ENCODE measurements at regions not wholly inside any gene's neighbourhood (a gene's known extent, or its start where the extent isn't known, plus 50 kb on each side); places are given as distances from the start of the nearest gene placed in this dataset.

- H3K4me1 ChIP-seq: no peaks in the 10 kb centered on the region
- intact Hi-C loops (cut with DNase I): no loop called here
- H3K36me3 ChIP-seq: no peaks in the 10 kb centered on the region
- WGBS, 2 donors: 84 to 91% methylated on average over 4 of the region's 4 CpGs
- no peaks in the 10 kb centered on the region for H3K27me3 ChIP-seq
- H3K4me3 ChIP-seq: no peak overlapping the region
- ATAC-seq (no peak), FAIRE-seq (no peak), DNase-seq (no peak)
- no peak for TF ChIP-seq CTCF (IDR thresholded peaks at IDR 0.05)
- no peaks in the 10 kb centered on the region for H3K9me3 ChIP-seq
- no peak overlapping the region for H3K27ac ChIP-seq
Measured at GRCh38 chr7:25675789-25676474, 447.6 kb upstream of the NPVF start.

- no peak for FAIRE-seq
Measured at GRCh38 chr7:25677595-25677994, 449.3 kb upstream of the NPVF start.

GRCh38 chr7:25678215-25678614, 449.9 kb upstream of the NPVF start:
- DNase-seq: no peak
- no peak overlapping the region for H3K27ac ChIP-seq
- no peaks in the 10 kb centered on the region for H3K9me3 ChIP-seq
- no peaks in the 10 kb centered on the region for H3K27me3 ChIP-seq
- no peak for TF ChIP-seq CTCF (IDR thresholded peaks at IDR 0.05)
- ATAC-seq: no peak
- no peak overlapping the region for H3K4me3 ChIP-seq
- WGBS, 2 donors: 93 to 94% methylated on average over 1 of the region's 1 CpG
- intact Hi-C loops (cut with DNase I): no loop called here
- H3K4me1 ChIP-seq: no peaks in the 10 kb centered on the region
- H3K36me3 ChIP-seq: no peaks in the 10 kb centered on the region
- no peak for FAIRE-seq

More at GRCh38 chr7:25677595-25677994, 449.3 kb upstream of the NPVF start:
- WGBS, 2 donors: 77 to 79% methylated on average over 4 of the region's 4 CpGs
- no peak for TF ChIP-seq CTCF (IDR thresholded peaks at IDR 0.05)
- ATAC-seq: no peak
- intact Hi-C loops (cut with DNase I): no loop called here
- Histone ChIP-seq H3K9me3 (no peaks in the 10 kb centered on the region), H3K4me3 (no peak overlapping the region), H3K27ac (no peak overlapping the region), H3K27me3 (no peaks in the 10 kb centered on the region), H3K4me1 (no peaks in the 10 kb centered on the region), H3K36me3 (no peaks in the 10 kb centered on the region)
- no peak for DNase-seq

GRCh38 chr7:25680636-25681035, 452.4 kb upstream of the NPVF start:
- intact Hi-C loops (cut with DNase I): no loop called here
- no peak overlapping the region for H3K27ac ChIP-seq
- FAIRE-seq: no peak
- H3K36me3 ChIP-seq: no peaks in the 10 kb centered on the region
- no peak overlapping the region for H3K4me3 ChIP-seq
- no peak for TF ChIP-seq CTCF (IDR thresholded peaks at IDR 0.05)
- no peak for ATAC-seq
- no peaks in the 10 kb centered on the region for H3K9me3 ChIP-seq
- no peak for DNase-seq
- no peaks in the 10 kb centered on the region for H3K27me3 ChIP-seq
- H3K4me1 ChIP-seq: no peaks in the 10 kb centered on the region

- TF ChIP-seq CTCF (IDR thresholded peaks at IDR 0.05): no peak
- Histone ChIP-seq H3K36me3 (no peaks in the 10 kb centered on the region), H3K27ac (no peak overlapping the region), H3K4me3 (no peak overlapping the region), H3K27me3 (no peaks in the 10 kb centered on the region), H3K9me3 (no peaks in the 10 kb centered on the region), H3K4me1 (no peaks in the 10 kb centered on the region)
- intact Hi-C loops (cut with DNase I): no loop called here
- FAIRE-seq (no peak), ATAC-seq (no peak), DNase-seq (no peak)
- 60 to 67% methylated on average over 4 of the region's 4 CpGs for WGBS, 2 donors
Measured at GRCh38 chr7:25684360-25684759, 456.1 kb upstream of the NPVF start.
